GM21423 (cell line): ENCODE measurements at regions not wholly inside any gene's neighbourhood (a gene's known extent, or its start where the extent isn't known, plus 50 kb on each side); places are given as distances from the start of the nearest gene placed in this dataset.

ENCODE experiments used
- ATAC-seq: cut with Tn5 transposase; IDR thresholded peaks from one replicate; pipeline ENCODE4 v1.9.1; 2021; ENCODE audit warnings: mild to moderate bottlenecking, moderate library complexity; ENCODE audit not compliant: unreplicated experiment

DNA sequence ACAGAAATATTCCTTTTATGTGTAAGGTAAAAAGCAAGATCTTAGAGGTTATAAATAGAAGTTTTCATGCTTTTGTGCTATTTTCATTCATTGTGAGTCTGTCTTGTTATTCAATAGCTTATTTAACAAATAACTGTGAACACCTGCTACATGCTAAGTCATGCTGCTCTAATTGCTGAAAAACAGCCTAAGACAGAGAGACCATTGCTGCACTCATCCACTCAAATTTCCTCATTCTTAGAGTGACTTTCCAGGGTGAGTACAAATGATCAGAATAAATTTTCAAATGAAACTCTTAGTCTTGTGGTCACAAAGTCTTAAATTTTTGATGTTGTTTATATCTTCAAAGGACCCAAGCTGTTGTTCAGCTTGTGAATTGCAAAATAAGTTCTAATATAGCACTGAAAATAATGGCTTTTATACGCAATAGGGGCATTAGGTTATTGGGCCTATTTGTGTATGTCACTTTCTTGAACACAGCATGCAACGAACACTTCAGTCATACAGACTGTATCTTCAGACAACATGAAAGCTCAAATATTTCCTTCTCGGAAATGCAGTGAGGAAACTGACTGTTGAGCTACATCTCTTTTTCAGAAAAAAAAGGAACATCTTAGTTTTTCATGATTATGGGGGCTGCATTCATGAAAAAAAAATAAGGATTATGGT lies 247.9 kb upstream of the PCDH15 start:
- ATAC-seq, result no peak

DNA sequence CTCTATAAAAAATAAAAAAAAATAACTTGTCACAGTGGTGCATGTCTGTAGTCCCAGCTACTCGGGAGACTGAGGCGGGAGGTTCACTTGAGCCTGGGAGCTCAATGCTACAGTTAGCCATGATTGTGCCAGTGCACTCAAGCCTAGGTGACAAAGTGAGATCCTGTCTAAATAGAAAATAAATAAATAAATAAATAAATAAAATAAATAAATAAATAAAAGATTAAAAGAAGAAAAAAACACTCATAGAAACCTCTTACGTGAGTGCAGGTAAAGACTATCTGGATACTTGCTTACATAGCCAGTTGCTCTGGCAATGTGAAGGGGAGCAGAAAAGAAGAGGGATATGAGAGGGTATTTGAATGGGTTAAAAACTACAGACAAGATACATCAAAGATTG lies 242.5 kb upstream of the PCDH15 start:
- no peak for ATAC-seq

GRCh38 chr10:55033061-55033460 lies 232.0 kb upstream of the PCDH15 start:
- no peak for ATAC-seq

DNA sequence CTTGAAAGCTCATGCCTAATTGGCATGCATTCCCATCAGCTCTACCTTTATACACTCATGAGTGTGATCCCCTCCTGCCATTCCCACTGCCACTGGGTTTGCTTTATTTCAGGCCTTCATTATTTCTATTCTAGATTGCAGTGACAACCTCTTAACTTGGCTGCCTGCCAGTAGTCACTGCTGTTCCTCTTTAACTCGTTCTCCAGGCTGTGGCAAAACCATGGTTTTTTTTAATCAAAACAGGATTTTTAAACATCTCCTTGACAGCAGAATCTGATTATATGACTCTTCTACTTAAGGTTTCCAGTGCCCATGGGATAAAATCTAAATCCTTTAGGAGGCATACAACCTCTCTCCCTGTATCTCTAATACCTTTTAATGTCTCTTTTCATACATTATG lies 223.7 kb upstream of the PCDH15 start:
- ATAC-seq, result no peak

GRCh38 chr10:55019439-55019838 lies 218.4 kb upstream of the PCDH15 start:
- ATAC-seq, result no peak

DNA sequence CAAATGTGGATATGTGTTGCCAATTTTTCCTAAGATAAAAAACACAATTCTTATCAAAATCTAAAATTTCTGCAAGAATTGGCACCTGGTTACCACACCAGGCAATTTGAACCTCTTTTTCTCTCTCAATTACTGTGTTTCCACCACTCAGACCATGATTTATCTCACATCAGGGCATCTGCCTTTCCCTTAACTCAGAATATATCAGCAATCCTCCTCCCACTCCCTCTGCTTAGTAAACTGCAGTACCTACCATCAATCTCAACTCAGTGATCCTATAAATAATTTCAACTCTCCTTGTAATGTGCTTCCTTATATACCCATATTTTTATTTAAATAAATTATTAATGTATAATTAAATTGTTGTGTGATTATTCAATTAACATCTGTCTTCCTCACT lies 212.3 kb upstream of the PCDH15 start:
- ATAC-seq, result no peak

DNA sequence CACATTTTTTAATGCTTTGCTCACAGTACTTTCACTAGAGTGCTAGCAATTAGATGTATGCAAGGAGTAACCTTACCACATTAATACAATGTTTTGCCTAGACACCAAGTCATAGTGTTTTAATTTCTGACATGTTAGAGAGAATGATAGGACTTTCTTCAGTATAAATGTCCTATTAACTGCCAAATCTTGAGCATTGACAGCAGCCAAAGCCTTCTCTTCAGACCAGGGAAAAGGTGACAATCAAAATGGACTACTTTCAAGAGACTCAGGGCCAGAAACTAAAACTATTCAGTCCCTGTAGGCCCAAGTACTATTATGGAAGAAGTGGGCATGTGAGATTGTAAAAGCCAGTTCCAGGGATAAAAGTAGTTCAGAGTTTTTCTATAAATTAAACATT lies 201.4 kb upstream of the PCDH15 start:
- ATAC-seq, result no peak

GRCh38 chr10:55001422-55001821 lies 200.4 kb upstream of the PCDH15 start:
- ATAC-seq, result no peak

- ATAC-seq, result no peak
Measured at GRCh38 chr10:54993148-54993547, 192.1 kb upstream of the PCDH15 start.

DNA sequence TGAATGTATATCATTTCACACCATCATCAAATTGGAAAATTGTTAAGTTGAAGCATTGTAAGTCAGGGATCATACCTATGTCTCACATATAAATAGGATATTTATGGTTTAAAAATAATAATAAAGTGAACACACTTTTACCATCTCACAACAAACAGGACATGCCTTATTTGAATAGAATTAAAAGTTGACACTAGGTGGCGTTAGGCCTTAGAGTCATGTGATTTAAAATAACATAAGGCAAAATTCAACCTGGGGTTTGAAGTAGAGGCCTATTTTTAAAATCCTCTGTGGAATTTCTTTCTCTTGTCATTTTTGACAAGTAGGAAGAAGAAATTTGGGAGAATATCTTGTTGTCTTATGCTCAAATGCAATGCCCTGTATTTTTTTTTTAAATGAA lies 184.7 kb upstream of the PCDH15 start:
- no peak for ATAC-seq

GRCh38 chr10:54983255-54983654 lies 182.2 kb upstream of the PCDH15 start:
- no peak for ATAC-seq

DNA sequence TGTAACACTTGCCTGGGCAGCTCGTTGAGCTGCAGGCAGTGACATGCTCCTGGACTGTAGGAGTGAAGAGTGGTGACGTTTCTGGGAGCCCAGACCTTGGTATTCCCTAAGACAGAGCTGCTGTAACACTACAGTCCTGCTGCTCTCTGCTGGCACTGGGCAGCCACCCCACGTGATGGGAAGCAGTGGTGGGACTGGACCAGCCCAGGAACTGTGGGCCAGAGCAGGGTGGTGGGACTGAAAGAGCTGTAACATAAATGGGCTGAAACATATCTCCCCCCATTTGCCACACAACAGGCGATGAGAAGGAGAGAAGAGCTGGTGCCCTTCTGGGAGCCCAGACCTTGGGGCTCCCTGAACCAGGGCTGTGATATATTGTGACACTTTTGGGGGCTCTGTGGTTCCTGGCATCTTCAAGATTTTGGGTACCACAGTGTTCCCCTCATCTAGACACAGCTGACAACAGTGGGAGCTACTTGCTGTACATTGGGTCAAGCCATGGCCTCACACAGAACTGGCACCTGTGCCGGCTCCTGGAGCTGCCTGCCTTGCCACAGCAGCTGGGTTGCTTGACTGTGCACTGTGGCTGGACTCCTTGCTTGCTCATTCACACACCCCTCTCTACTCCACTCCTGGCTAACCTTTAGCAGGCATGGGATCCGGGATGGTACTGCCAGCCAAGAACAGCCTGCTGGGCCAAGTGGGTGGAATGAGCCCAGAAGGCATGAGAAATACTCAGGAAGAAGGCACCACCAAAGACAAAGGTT lies 161.3 kb upstream of the PCDH15 start:
- no peak for ATAC-seq

GRCh38 chr10:54961040-54961439 lies 160.0 kb upstream of the PCDH15 start:
- ATAC-seq, result no peak

- no peak for ATAC-seq
Measured at GRCh38 chr10:54958844-54959243, 157.8 kb upstream of the PCDH15 start.

- no peak for ATAC-seq
Measured at GRCh38 chr10:54947605-54948004, 146.6 kb upstream of the PCDH15 start.

- no peak for ATAC-seq
Measured at GRCh38 chr10:54940418-54940817, 139.4 kb upstream of the PCDH15 start.

GRCh38 chr10:54914049-54914448 lies 113.0 kb upstream of the PCDH15 start:
- no peak for ATAC-seq

DNA sequence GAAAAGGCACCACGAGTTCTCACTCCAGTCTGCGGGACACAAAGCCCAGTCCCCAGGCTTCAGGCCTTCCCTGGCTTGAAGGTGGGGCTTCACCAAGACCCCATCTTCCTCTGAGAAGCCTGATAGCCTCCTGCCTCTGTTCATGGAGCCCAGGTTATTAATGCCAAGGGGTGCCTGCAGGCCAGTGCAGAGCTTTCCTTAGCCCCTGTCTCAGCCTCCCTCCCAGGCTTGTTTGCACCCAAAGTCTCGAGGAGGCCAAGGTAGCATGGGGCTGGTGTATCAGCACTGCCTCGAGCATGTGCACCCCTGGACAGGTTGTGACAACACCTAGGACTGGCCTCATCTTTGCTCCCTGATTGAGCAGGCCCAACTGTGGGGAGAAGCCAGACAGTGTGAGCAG lies 108.1 kb upstream of the PCDH15 start:
- no peak for ATAC-seq

DNA sequence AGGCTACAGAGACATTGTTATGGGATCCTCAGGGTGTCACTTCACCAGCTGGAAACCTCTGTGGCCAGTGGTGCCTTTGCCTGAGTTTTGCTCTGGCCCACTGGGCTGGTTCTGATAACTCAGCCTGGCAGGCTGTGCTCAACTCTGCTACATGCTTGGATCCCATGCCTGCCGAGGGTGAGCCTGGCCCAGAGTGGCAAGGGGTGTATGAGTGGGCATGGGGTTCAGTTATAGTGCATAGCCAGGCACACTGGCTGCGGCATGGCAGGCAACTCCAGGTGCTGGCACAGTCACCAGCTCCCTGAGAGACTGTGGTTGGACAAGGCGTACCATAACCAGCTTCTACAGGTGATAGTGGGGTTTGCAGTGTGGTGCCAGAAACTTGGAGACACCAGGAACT lies 107.0 kb upstream of the PCDH15 start:
- no peak for ATAC-seq

DNA sequence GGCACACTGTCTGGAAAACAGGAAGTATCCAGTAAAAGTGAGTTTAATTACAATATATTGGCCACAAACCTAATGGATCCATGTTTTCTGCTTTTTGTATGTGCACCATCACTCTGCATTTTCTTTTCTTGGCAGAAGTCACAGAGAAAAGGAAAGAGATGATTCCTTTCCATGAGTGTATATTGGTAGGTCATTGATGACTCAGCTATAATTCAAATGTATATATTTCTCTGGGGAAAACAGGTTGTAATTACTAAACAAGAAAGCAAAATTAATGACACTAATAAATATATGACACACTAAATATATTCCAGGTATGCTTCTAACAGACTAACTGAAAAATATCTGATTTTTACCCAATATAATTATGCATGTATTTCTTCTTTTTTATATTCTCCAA lies 105.9 kb upstream of the PCDH15 start:
- no peak for ATAC-seq

DNA sequence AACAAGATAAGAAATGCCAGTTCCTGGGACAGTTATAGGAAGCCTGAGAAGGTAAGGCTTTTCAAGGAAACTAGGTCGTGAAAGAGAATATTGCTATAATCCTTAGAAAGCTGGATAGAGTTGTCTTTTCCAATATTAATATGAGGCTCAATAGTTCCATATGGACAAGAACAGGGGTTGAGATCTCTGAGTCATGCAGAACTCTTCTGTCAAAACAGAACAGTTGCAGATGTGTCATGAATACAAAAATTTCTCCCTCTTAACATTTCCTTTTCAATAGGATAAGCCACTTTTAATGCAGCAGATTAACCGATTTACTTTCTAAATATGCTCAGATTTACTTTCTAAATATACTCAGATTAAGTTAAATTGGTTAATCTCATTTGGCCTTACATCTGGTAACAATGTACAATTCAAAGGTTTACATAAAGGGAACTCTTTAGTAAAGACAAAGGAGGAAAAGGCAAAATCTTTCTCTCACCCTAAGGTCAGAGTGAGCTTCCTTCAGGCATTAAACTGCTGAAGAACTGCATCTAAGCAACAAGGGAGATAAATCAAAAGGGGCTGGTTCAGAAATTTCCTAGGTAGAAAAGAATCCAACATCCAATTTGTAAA lies 104.7 kb upstream of the PCDH15 start:
- no peak for ATAC-seq

GRCh38 chr10:54904833-54905232 lies 103.8 kb upstream of the PCDH15 start:
- no peak for ATAC-seq
